ENCODE measurements at regions not wholly inside any gene's neighbourhood (a gene's known extent, or its start where the extent isn't known, plus 50 kb on each side); places are given as distances from the start of the nearest gene placed in this dataset.
"Not testable (repeated sequence)": the region's sequence is repeated elsewhere in the genome, so short reads cannot be mapped to it uniquely, and the experiment has no call there.

DNA sequence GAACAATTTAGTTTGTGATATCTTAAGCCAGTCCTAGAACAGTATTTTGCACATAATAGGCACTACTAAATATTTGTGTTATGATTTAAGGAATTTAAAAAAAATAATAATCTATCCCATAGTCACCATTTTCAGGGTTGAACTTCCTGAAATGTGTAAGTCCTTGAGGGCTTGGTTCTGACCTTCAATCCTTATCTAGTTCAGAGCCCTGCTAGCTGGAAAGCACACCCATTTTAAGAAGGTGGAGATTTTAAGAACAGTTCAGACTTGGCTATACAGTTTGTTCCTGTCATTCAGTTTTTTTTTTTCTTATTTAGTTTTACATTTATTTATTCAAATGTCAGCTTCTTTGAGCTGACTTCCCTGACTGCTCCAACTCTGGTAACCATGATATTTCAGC lies 183.4 kb upstream of the MAGI2 start:
- Histone ChIP-seq H3K27ac (no peak overlapping the region), H3F3A (ENCODE audit: insufficient read depth, low read depth) (no peaks in the 10 kb centered on the region), H2AFZ (no peak overlapping the region; the same call in 1 of the 2 replicates), H3K36me3 (ENCODE audit: low read depth) (no peaks in the 10 kb centered on the region), H3K4me2 (no peak overlapping the region), H3K27me3 (ENCODE audit: insufficient read depth, low read depth) (no peaks in the 10 kb centered on the region), H3K79me2 (ENCODE audit: low read depth) (no peaks in the 10 kb centered on the region), H3K9me2 (ENCODE audit: insufficient read depth) (0 out of 2 replicates have a peak, but pooled peaks cover 4% of the 10 kb centered on the region), H3K9me3 (ENCODE audit: insufficient read depth, low read depth) (no peaks in the 10 kb centered on the region), H3K4me1 (replicated peaks; ENCODE audit: insufficient read depth) (no peaks in the 10 kb centered on the region), H4K20me1 (ENCODE audit: insufficient read depth) (no peaks in the 10 kb centered on the region), H3K4me3 (no peak overlapping the region)
- no peak for TF ChIP-seq EZH2 (IDR thresholded peaks at IDR 0.05; ENCODE audit: low read depth)
- TF ChIP-seq, protein P1, sequence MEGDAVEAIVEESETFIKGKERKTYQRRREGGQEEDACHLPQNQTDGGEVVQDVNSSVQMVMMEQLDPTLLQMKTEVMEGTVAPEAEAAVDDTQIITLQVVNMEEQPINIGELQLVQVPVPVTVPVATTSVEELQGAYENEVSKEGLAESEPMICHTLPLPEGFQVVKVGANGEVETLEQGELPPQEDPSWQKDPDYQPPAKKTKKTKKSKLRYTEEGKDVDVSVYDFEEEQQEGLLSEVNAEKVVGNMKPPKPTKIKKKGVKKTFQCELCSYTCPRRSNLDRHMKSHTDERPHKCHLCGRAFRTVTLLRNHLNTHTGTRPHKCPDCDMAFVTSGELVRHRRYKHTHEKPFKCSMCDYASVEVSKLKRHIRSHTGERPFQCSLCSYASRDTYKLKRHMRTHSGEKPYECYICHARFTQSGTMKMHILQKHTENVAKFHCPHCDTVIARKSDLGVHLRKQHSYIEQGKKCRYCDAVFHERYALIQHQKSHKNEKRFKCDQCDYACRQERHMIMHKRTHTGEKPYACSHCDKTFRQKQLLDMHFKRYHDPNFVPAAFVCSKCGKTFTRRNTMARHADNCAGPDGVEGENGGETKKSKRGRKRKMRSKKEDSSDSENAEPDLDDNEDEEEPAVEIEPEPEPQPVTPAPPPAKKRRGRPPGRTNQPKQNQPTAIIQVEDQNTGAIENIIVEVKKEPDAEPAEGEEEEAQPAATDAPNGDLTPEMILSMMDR (conservative IDR thresholded peaks at IDR 0.05), result no peak
- BruUV-seq (replicated peaks), result no TSS peak
- ChIA-PET POLR2A (ENCODE audit: unreplicated experiment) (no interaction called here), CTCF (no interaction called here)
- no peak for DNase-seq
- intact Hi-C loops (cut with micrococcal nuclease; ENCODE audit: unreplicated experiment), result no loop called here

DNA sequence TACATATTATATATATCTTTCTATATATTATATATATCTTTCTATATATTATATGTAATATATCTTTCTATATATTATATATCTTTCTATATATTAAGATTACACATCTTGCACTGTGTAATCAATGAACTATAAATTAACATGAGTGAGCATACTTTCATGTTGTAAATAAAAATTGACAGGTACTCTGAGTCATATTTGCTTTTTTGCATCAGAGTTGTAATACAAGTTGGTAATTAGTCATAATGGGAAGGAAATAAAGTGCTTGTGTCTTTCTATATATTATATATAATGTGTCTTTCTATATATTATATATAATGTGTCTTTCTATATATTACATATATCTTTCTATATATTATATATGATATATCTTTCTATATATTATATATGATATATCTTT lies 172.5 kb upstream of the MAGI2 start:
- DNase-seq; H2AFZ ChIP-seq; H3K79me2 ChIP-seq (ENCODE audit: low read depth); H4K20me1 ChIP-seq (ENCODE audit: insufficient read depth); CTCF ChIA-PET; BruUV-seq (replicated peaks); H3K27ac ChIP-seq; H3K9me3 ChIP-seq (ENCODE audit: insufficient read depth, low read depth); POLR2A ChIA-PET (ENCODE audit: unreplicated experiment); H3K4me2 ChIP-seq; H3K9me2 ChIP-seq (ENCODE audit: insufficient read depth); intact Hi-C loops (cut with micrococcal nuclease; ENCODE audit: unreplicated experiment); H3K4me3 ChIP-seq; H3K27me3 ChIP-seq (ENCODE audit: insufficient read depth, low read depth); H3K36me3 ChIP-seq (ENCODE audit: low read depth): not testable (repeated sequence)
- Histone ChIP-seq H3K4me1 (replicated peaks; ENCODE audit: insufficient read depth) (peaks cover 15% of the 10 kb centered on the region), H3F3A (ENCODE audit: insufficient read depth, low read depth) (peaks cover 10% of the 10 kb centered on the region; the same call in 1 of the 2 replicates)

DNA sequence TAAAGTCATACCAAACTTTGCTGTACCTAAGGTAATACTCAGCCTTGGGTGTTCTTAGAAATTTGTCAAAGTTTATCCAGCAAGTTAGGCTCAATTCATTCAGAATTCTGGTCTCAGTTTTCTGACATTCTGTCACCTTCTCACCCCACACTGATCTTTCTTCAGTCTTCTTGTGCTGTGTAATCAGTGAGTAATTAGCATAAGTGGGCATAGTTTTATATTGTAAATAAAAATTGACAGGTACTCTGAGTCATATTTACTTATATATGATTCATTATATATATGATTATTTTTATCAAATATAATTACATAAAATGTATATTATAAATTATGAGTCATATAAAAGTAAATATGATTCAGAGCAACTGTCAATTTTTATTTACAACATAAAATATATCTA lies 170.9 kb upstream of the MAGI2 start:
- Histone ChIP-seq H3K4me1 (replicated peaks; ENCODE audit: insufficient read depth) (peaks cover 15% of the 10 kb centered on the region), H3K27me3 (ENCODE audit: insufficient read depth, low read depth) (no peaks in the 10 kb centered on the region), H3K4me2 (no peak overlapping the region), H3K79me2 (ENCODE audit: low read depth) (no peaks in the 10 kb centered on the region), H3K4me3 (no peak overlapping the region), H4K20me1 (ENCODE audit: insufficient read depth) (no peaks in the 10 kb centered on the region), H3K9me3 (ENCODE audit: insufficient read depth, low read depth) (no peaks in the 10 kb centered on the region; the same call in 1 of the 2 replicates), H3K9me2 (ENCODE audit: insufficient read depth) (no peaks in the 10 kb centered on the region), H3K36me3 (ENCODE audit: low read depth) (no peaks in the 10 kb centered on the region), H3F3A (ENCODE audit: insufficient read depth, low read depth) (peaks cover 10% of the 10 kb centered on the region; the same call in 1 of the 2 replicates), H2AFZ (no peak overlapping the region), H3K27ac (no peak overlapping the region)
- ChIA-PET CTCF (no interaction called here), POLR2A (ENCODE audit: unreplicated experiment) (no interaction called here)
- intact Hi-C loops (cut with micrococcal nuclease; ENCODE audit: unreplicated experiment), result no loop called here
- DNase-seq, result peak in 1 of 2 experiments; percentile 58
- BruUV-seq (replicated peaks), result no TSS peak
- no peak for TF ChIP-seq EZH2 (IDR thresholded peaks at IDR 0.05; ENCODE audit: low read depth)
- TF ChIP-seq, protein P1 (conservative IDR thresholded peaks at IDR 0.05), result no peak

DNA sequence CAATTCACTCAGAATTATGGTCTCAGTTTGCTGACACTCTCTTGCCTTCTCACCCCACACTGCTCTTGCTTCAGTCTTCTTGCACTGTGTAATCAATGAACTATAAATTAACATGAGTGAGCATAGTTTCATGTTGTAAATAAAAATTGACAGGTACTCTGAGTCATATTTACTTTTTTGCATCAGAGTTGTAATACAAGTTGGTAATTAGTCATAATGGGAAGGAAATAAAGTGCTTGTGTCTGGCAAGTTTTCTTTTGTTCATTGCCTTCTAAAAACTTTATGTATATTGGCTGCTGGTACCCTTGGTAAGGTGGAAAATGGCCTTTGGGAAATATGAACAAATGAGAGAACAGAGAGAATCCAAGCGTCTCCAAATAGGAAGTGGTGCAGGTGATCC lies 169.3 kb upstream of the MAGI2 start:
- Histone ChIP-seq H3K36me3 (ENCODE audit: low read depth) (no peaks in the 10 kb centered on the region), H3K4me3 (no peak overlapping the region), H3K27ac (peak overlapping the region; percentile 43), H3K79me2 (ENCODE audit: low read depth) (no peaks in the 10 kb centered on the region), H3K27me3 (ENCODE audit: insufficient read depth, low read depth) (no peaks in the 10 kb centered on the region), H3K9me2 (ENCODE audit: insufficient read depth) (no peaks in the 10 kb centered on the region), H3K4me1 (replicated peaks; ENCODE audit: insufficient read depth) (peaks cover 15% of the 10 kb centered on the region), H2AFZ (no peak overlapping the region), H3F3A (ENCODE audit: insufficient read depth, low read depth) (peaks cover 10% of the 10 kb centered on the region; the same call in 1 of the 2 replicates), H3K9me3 (ENCODE audit: insufficient read depth, low read depth) (no peaks in the 10 kb centered on the region; the same call in 1 of the 2 replicates), H4K20me1 (ENCODE audit: insufficient read depth) (no peaks in the 10 kb centered on the region), H3K4me2 (no peak overlapping the region)
- intact Hi-C loops (cut with micrococcal nuclease; ENCODE audit: unreplicated experiment), result no loop called here
- ChIA-PET CTCF (no interaction called here), POLR2A (ENCODE audit: unreplicated experiment) (no interaction called here)
- TF ChIP-seq, protein P1 (conservative IDR thresholded peaks at IDR 0.05), result no peak
- no peak for TF ChIP-seq EZH2 (IDR thresholded peaks at IDR 0.05; ENCODE audit: low read depth)
- BruUV-seq (replicated peaks), result no TSS peak
- peak in 1 of 2 experiments; percentile 71 for DNase-seq
